Ishikawa (cell line): ENCODE measurements at regions not wholly inside any gene's neighbourhood (a gene's known extent, or its start where the extent isn't known, plus 50 kb on each side); places are given as distances from the start of the nearest gene placed in this dataset.

ENCODE experiments used
- CREB1 ChIP-seq: IDR thresholded peaks from 2 replicates; pipeline ENCODE4 v1.6.1; 2012; ENCODE audit warnings: low read depth
- EP300 ChIP-seq: IDR thresholded peaks from 2 replicates; pipeline ENCODE4 v1.6.1; 2012; ENCODE audit warnings: borderline replicate concordance
- RAD21 ChIP-seq: IDR thresholded peaks from 2 replicates; pipeline ENCODE4 v1.6.1; 2012; ENCODE audit warnings: low read depth
- TAF1 ChIP-seq: IDR thresholded peaks from 2 replicates; pipeline ENCODE4 v1.6.1; 2012; ENCODE audit warnings: low read depth, mild to moderate bottlenecking
- TCF12 ChIP-seq: IDR thresholded peaks from 2 replicates; pipeline ENCODE4 v1.6.1; 2012; ENCODE audit warnings: low read depth
- TF ChIP-seq, protein P1 (sequence below): IDR thresholded peaks from 2 replicates; pipeline ENCODE4 v1.6.1; 2012
- TF ChIP-seq, protein P2 (sequence below): IDR thresholded peaks from 2 replicates; pipeline ENCODE4 v1.6.1; 2012; ENCODE audit warnings: low read depth, mild to moderate bottlenecking

GRCh38 chr4:123506011-123506695 is 109.6 kb downstream of the SPRY1 start:
- TF ChIP-seq TAF1: no peak
- no peak for TF ChIP-seq EP300
- TF ChIP-seq, protein P1, sequence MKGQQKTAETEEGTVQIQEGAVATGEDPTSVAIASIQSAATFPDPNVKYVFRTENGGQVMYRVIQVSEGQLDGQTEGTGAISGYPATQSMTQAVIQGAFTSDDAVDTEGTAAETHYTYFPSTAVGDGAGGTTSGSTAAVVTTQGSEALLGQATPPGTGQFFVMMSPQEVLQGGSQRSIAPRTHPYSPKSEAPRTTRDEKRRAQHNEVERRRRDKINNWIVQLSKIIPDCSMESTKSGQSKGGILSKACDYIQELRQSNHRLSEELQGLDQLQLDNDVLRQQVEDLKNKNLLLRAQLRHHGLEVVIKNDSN: no peak
- TF ChIP-seq TCF12: no peak
- no peak for TF ChIP-seq CREB1
- no peak; the same call in 1 of the 2 replicates for TF ChIP-seq RAD21
- TF ChIP-seq, protein P2, sequence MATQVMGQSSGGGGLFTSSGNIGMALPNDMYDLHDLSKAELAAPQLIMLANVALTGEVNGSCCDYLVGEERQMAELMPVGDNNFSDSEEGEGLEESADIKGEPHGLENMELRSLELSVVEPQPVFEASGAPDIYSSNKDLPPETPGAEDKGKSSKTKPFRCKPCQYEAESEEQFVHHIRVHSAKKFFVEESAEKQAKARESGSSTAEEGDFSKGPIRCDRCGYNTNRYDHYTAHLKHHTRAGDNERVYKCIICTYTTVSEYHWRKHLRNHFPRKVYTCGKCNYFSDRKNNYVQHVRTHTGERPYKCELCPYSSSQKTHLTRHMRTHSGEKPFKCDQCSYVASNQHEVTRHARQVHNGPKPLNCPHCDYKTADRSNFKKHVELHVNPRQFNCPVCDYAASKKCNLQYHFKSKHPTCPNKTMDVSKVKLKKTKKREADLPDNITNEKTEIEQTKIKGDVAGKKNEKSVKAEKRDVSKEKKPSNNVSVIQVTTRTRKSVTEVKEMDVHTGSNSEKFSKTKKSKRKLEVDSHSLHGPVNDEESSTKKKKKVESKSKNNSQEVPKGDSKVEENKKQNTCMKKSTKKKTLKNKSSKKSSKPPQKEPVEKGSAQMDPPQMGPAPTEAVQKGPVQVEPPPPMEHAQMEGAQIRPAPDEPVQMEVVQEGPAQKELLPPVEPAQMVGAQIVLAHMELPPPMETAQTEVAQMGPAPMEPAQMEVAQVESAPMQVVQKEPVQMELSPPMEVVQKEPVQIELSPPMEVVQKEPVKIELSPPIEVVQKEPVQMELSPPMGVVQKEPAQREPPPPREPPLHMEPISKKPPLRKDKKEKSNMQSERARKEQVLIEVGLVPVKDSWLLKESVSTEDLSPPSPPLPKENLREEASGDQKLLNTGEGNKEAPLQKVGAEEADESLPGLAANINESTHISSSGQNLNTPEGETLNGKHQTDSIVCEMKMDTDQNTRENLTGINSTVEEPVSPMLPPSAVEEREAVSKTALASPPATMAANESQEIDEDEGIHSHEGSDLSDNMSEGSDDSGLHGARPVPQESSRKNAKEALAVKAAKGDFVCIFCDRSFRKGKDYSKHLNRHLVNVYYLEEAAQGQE: no peak
